ENCODE measurements at regions not wholly inside any gene's neighbourhood (a gene's known extent, or its start where the extent isn't known, plus 50 kb on each side); places are given as distances from the start of the nearest gene placed in this dataset.

- DNase-seq (ENCODE audit: low read depth in 4 of 4, low spot score in 2 of 4) = no peak
These were observed 137.0 kb upstream of the TNFAIP3 start for GRCh38 chr6:137729866-137730629.

- no peak for DNase-seq (ENCODE audit: low read depth in 4 of 4, low spot score in 2 of 4)
These were observed 135.5 kb upstream of the TNFAIP3 start for GRCh38 chr6:137731600-137731959.

- DNase-seq (ENCODE audit: low read depth in 4 of 4, low spot score in 2 of 4) = no peak
These were observed 135.0 kb upstream of the TNFAIP3 start for GRCh38 chr6:137731960-137732616.

- no peak for DNase-seq (ENCODE audit: low read depth in 4 of 4, low spot score in 2 of 4)
These were observed 133.7 kb upstream of the TNFAIP3 start for GRCh38 chr6:137733372-137733771.

- no peak for DNase-seq (ENCODE audit: low read depth in 4 of 4, low spot score in 2 of 4)
These were observed 132.8 kb upstream of the TNFAIP3 start for GRCh38 chr6:137734005-137734874.

- no peak for DNase-seq (ENCODE audit: low read depth in 4 of 4, low spot score in 2 of 4)
These were observed 132.2 kb upstream of the TNFAIP3 start for GRCh38 chr6:137734875-137735182.

- DNase-seq (ENCODE audit: low read depth in 4 of 4, low spot score in 2 of 4) = no peak
These were observed 130.8 kb upstream of the TNFAIP3 start for GRCh38 chr6:137736048-137736818.

- DNase-seq (ENCODE audit: low read depth in 4 of 4, low spot score in 2 of 4) = no peak
These were observed 130.1 kb upstream of the TNFAIP3 start for GRCh38 chr6:137736911-137737310.

GRCh38 chr6:137737836-137738596 lies 129.0 kb upstream of the TNFAIP3 start:
- DNase-seq (ENCODE audit: low read depth in 4 of 4, low spot score in 2 of 4) = no peak

- DNase-seq (ENCODE audit: low read depth in 4 of 4, low spot score in 2 of 4) = no peak
These were observed 128.0 kb upstream of the TNFAIP3 start for GRCh38 chr6:137738931-137739504.

GRCh38 chr6:137739544-137739943 lies 127.5 kb upstream of the TNFAIP3 start:
- no peak for DNase-seq (ENCODE audit: low read depth in 4 of 4, low spot score in 2 of 4)

- no peak for DNase-seq (ENCODE audit: low read depth in 4 of 4, low spot score in 2 of 4)
These were observed 126.8 kb upstream of the TNFAIP3 start for GRCh38 chr6:137740091-137740755.

GRCh38 chr6:137740967-137741761 lies 125.9 kb upstream of the TNFAIP3 start:
- no peak for DNase-seq (ENCODE audit: low read depth in 4 of 4, low spot score in 2 of 4)

- no peak for DNase-seq (ENCODE audit: low read depth in 4 of 4, low spot score in 2 of 4)
These were observed 123.6 kb upstream of the TNFAIP3 start for GRCh38 chr6:137743493-137743892.

- DNase-seq (ENCODE audit: low read depth in 4 of 4, low spot score in 2 of 4) = no peak
These were observed 122.2 kb upstream of the TNFAIP3 start for GRCh38 chr6:137744877-137745276.

GRCh38 chr6:137745321-137745720 lies 121.7 kb upstream of the TNFAIP3 start:
- DNase-seq (ENCODE audit: low read depth in 4 of 4, low spot score in 2 of 4) = no peak

- no peak for DNase-seq (ENCODE audit: low read depth in 4 of 4, low spot score in 2 of 4)
These were observed 120.8 kb upstream of the TNFAIP3 start for GRCh38 chr6:137746264-137746663.

- DNase-seq (ENCODE audit: low read depth in 4 of 4, low spot score in 2 of 4) = peak in 3 of 4 donors; percentile 23 to 29 (median 23)
These were observed 117.3 kb upstream of the TNFAIP3 start for GRCh38 chr6:137749696-137750211.

Data from left renal cortex interstitium (tissue), 4 donors.